Endothelial cell of umbilical vein (primary cell): ENCODE measurements at regions not wholly inside any gene's neighbourhood (a gene's known extent, or its start where the extent isn't known, plus 50 kb on each side); places are given as distances from the start of the nearest gene placed in this dataset.

Source experiments
- BruUV-seq: library from RNA; stranded (reverse); fragments of 400-500 nt; replicated peaks from 2 replicates; lab custom pipeline; 2021; lab: Mats Ljungman, UMichigan
- CTCF ChIA-PET: fragments of 300-600, 350-600 bp; sonication (Branson Sonifier 250); formaldehyde crosslinking; loops from one replicate; lab custom pipeline; 2021; ENCODE audit warnings: antibody characterized with exemption, inconsistent platforms; lab: Charles Lee
- POLR2A ChIA-PET: fragments of 300-600, 350-600 bp; sonication (Branson Sonifier 250); formaldehyde crosslinking; loops from one replicate; lab custom pipeline; 2021; ENCODE audit warnings: antibody characterized with exemption, inconsistent platforms; lab: Charles Lee
- DNase-seq: peaks from one replicate; pipeline ENCODE4 v3.0.0-alpha.2; 2011; ENCODE audit warnings: low read depth, low spot score
- FAIRE-seq: peaks from 2 replicates; lab custom pipeline; 2011; peaks lifted over from hg19 to GRCh38; lab: Jason Lieb, UNC
- H2AFZ ChIP-seq: 2 replicates; pipeline ENCODE4 v1.6.0; 2012; ENCODE audit warnings: low read depth, low read length, control low read depth, inconsistent platforms
- H3K27ac ChIP-seq: 2 replicates; pipeline ENCODE4 v1.5.1; 2011; ENCODE audit warnings: low read depth, mild to moderate bottlenecking, control low read depth, low read length, moderate library complexity; ENCODE audit not compliant: insufficient read depth
- H3K27me3 ChIP-seq, 2 experiments: 2 replicates each; pipeline versions ENCODE4 v1.6.0 to v1.6.1; 2011; ENCODE audit warnings: low read length in 2 of 2, mixed read lengths in 1 of 2; ENCODE audit not compliant: control insufficient read depth in 2 of 2, insufficient read depth in 2 of 2
- H3K36me3 ChIP-seq, 2 experiments: 2 replicates in 1 of 2; 3 replicates in 1 of 2; pipeline ENCODE4 v1.5.1; 2011; ENCODE audit warnings: low read length in 2 of 2, mild to moderate bottlenecking in 1 of 2, moderate library complexity in 1 of 2; ENCODE audit not compliant: control insufficient read depth in 2 of 2, insufficient read depth in 2 of 2; ENCODE audit errors: extremely low read depth in 1 of 2
- H3K4me1 ChIP-seq: 3 replicates; pipeline ENCODE4 v1.5.1; 2011; ENCODE audit warnings: mild to moderate bottlenecking, low read length; ENCODE audit not compliant: control insufficient read depth, insufficient read depth; ENCODE audit errors: extremely low read depth
- H3K4me2 ChIP-seq: 2 replicates; pipeline ENCODE4 v1.6.1; 2011; ENCODE audit warnings: low read length, control low read depth, mixed read lengths; ENCODE audit not compliant: insufficient read depth
- H3K4me3 ChIP-seq, 3 experiments: fragments of 200-600 bp in 1 of 3; sonication (generic), shearing (Covaris generic) in 1 of 3; replicated peaks in 1 of 3; 2 replicates each; pipeline ENCODE4 v1.5.1; 2011 to 2016; ENCODE audit warnings: control low read depth in 3 of 3, low read length in 3 of 3, mild to moderate bottlenecking in 2 of 3, inconsistent platforms in 1 of 3, low read depth in 1 of 3, moderate library complexity in 1 of 3; ENCODE audit not compliant: insufficient read depth in 1 of 3
- H3K79me2 ChIP-seq: 2 replicates; pipeline ENCODE4 v1.6.0; 2012; ENCODE audit warnings: low read length, inconsistent platforms; ENCODE audit not compliant: control insufficient read depth, insufficient read depth
- H3K9ac ChIP-seq: replicated peaks from 2 replicates; pipeline ENCODE3; 2011; ENCODE audit warnings: low read length, control low read depth; ENCODE audit not compliant: insufficient read depth; ENCODE audit errors: extremely low read depth
- H3K9me1 ChIP-seq: replicated peaks from 3 replicates; pipeline ENCODE4 v1.6.0; 2011; ENCODE audit warnings: mild to moderate bottlenecking, low read length; ENCODE audit not compliant: control insufficient read depth, insufficient read depth; ENCODE audit errors: extremely low read depth
- H3K9me3 ChIP-seq: replicated peaks from 2 replicates; pipeline ENCODE4 v1.5.1; 2012; ENCODE audit warnings: low read length, inconsistent platforms; ENCODE audit not compliant: control insufficient read depth, insufficient read depth
- H4K20me1 ChIP-seq: replicated peaks from 2 replicates; pipeline ENCODE3; 2011; ENCODE audit warnings: mild to moderate bottlenecking, low read length; ENCODE audit not compliant: control insufficient read depth, insufficient read depth; ENCODE audit errors: extremely low read depth
- EZH2 ChIP-seq: IDR thresholded peaks from 2 replicates; pipeline ENCODE4 v1.6.1; 2012; ENCODE audit warnings: borderline replicate concordance, low read depth, mild to moderate bottlenecking, moderate library complexity, low read length, inconsistent platforms; ENCODE audit not compliant: severe bottlenecking
- FOS ChIP-seq: IDR thresholded peaks from 2 replicates; pipeline ENCODE4 v1.6.1; 2011; ENCODE audit warnings: mild to moderate bottlenecking, low read length, moderate library complexity, borderline replicate concordance; ENCODE audit not compliant: insufficient read depth
- JUN ChIP-seq: IDR thresholded peaks from 2 replicates; pipeline ENCODE4 v1.6.1; 2011; ENCODE audit warnings: borderline replicate concordance, low read depth; ENCODE audit not compliant: insufficient read length, insufficient read depth
- MYC ChIP-seq: IDR thresholded peaks from one replicate; pipeline ENCODE4 v1.6.1; 2011; ENCODE audit warnings: mild to moderate bottlenecking, low read depth, low read length
- POLR2A ChIP-seq: IDR thresholded peaks from 2 replicates; pipeline ENCODE4 v1.6.1; 2012; ENCODE audit warnings: low read depth, mild to moderate bottlenecking, control low read depth, low read length
- POLR2AphosphoS5 ChIP-seq: IDR thresholded peaks from 2 replicates; pipeline ENCODE4 v1.6.1; 2012; ENCODE audit warnings: low read depth, mild to moderate bottlenecking, control low read depth, low read length, moderate library complexity; ENCODE audit not compliant: insufficient read depth
- dilution Hi-C: fragments of 300-500 bp; cut with MboI; formaldehyde crosslinking; loops from one replicate; pipeline ENCODE4 v1.15.0; 2019; ENCODE audit warnings: low sequenced_read_pairs; ENCODE audit not compliant: extremely low pct_ligation_motif_present
- intact Hi-C: fragments of 100-400 bp; cut with micrococcal nuclease; formaldehyde crosslinking; loops from one replicate; pipeline ENCODE4 v1.10.0; 2022
- TF ChIP-seq, protein P1 (sequence below), 2 donors: IDR thresholded peaks; 1 replicate in 1 of 2; 2 replicates in 1 of 2; pipeline ENCODE4 v1.5.1; 2011; ENCODE audit warnings: low read length in 2 of 2, mild to moderate bottlenecking in 2 of 2, moderate library complexity in 2 of 2, control low read depth in 1 of 2, inconsistent platforms in 1 of 2, low read depth in 1 of 2; ENCODE audit not compliant: insufficient read depth in 1 of 2; ENCODE audit errors: extremely low read depth in 1 of 2
- TF ChIP-seq, protein P2 (sequence below): IDR thresholded peaks from 2 replicates; pipeline ENCODE4 v1.6.1; 2011; ENCODE audit not compliant: insufficient read depth, insufficient read length

DNA sequence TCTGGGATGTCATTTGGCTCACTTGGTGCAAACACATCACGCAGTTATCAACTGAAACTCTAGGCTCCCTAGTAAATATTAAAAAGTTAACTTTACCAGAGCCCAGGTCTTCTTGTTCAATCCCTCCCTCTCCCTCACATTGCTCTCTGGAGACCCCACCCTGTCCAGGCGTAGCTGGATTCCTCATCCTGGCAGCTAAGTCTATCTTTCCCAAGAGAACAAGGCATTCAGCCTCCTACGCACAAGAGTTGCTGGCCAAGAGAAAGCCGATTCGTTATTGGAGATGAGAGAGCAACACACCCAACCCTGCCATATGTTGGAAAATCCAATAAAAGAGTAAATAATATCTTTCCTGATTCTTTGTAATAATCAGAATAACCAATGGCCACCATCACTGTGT, 117.9 kb downstream of the SLC30A10 start:
- H3K79me2 ChIP-seq = no peaks in the 10 kb centered on the region
- intact Hi-C loops = loop anchor here (10.0 kb wide), 3 partner anchors 746 to 1636 kb away; no protein-coding TSS in a partner anchor
- BruUV-seq = no TSS peak
- no peaks in the 10 kb centered on the region for H3K9me3 ChIP-seq
- FAIRE-seq (no peak), DNase-seq (no peak)
- no peak overlapping the region for H3K4me3 ChIP-seq
- no peak overlapping the region for H3K9ac ChIP-seq
- TF ChIP-seq FOS = no peak
- no peak for TF ChIP-seq JUN
- no peak for TF ChIP-seq EZH2
- TF ChIP-seq POLR2AphosphoS5 = no peak
- no peak for TF ChIP-seq MYC
- TF ChIP-seq POLR2A = no peak
- TF ChIP-seq, protein P1, sequence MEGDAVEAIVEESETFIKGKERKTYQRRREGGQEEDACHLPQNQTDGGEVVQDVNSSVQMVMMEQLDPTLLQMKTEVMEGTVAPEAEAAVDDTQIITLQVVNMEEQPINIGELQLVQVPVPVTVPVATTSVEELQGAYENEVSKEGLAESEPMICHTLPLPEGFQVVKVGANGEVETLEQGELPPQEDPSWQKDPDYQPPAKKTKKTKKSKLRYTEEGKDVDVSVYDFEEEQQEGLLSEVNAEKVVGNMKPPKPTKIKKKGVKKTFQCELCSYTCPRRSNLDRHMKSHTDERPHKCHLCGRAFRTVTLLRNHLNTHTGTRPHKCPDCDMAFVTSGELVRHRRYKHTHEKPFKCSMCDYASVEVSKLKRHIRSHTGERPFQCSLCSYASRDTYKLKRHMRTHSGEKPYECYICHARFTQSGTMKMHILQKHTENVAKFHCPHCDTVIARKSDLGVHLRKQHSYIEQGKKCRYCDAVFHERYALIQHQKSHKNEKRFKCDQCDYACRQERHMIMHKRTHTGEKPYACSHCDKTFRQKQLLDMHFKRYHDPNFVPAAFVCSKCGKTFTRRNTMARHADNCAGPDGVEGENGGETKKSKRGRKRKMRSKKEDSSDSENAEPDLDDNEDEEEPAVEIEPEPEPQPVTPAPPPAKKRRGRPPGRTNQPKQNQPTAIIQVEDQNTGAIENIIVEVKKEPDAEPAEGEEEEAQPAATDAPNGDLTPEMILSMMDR (IDR thresholded peaks at IDR 0.05; ENCODE audit: extremely low read depth in 1 of 2, insufficient read depth in 1 of 2, low read depth in 1 of 2, low read length in 2 of 2) = no peak
- TF ChIP-seq, protein P2, sequence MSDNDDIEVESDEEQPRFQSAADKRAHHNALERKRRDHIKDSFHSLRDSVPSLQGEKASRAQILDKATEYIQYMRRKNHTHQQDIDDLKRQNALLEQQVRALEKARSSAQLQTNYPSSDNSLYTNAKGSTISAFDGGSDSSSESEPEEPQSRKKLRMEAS = no peak
- H3K27ac ChIP-seq = no peak overlapping the region
- POLR2A ChIA-PET = no interaction called here
- CTCF ChIA-PET = no interaction called here
- H2AFZ ChIP-seq = no peak overlapping the region
- H3K9me1 ChIP-seq = no peaks in the 10 kb centered on the region
- H3K27me3 ChIP-seq = peaks cover 0 to 4% of the 10 kb centered on the region in 2 experiments
- no peaks in the 10 kb centered on the region for H4K20me1 ChIP-seq
- no peaks in the 10 kb centered on the region for H3K36me3 ChIP-seq
- no peaks in the 10 kb centered on the region for H3K4me1 ChIP-seq
- dilution Hi-C loops = no loop called here
- H3K4me2 ChIP-seq = no peak overlapping the region
